ENCODE measurements at regions not wholly inside any gene's neighbourhood (a gene's known extent, or its start where the extent isn't known, plus 50 kb on each side); places are given as distances from the start of the nearest gene placed in this dataset.
A peak's percentile ranks its signal among the peaks of the same experiment; 100 is the strongest.
"Not testable (repeated sequence)": the region's sequence is repeated elsewhere in the genome, so short reads cannot be mapped to it uniquely, and the experiment has no call there.

- DNase-seq = no peak
Observed at GRCh38 chr6:166877906-166878305, 78.4 kb downstream of the RNASET2 start.

DNA sequence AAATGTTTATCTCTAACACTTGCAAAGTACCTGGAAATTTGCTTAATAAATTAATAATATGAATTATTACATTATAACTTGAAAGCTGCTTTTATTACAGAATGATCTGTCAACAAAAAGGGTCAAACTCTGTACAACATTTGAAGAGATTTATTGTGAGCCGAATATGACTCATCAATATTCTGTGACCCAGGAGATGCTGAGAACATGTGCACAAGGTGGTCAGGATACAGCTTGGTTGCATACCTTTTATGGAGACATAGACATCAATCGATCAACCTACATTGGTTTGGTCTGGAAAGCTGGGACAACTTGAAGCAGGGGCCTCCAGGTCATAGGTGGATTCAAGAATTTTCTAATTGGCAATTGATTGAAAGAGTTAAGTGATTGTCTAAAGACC, 79.0 kb downstream of the RNASET2 start:
- no peak for DNase-seq

DNA sequence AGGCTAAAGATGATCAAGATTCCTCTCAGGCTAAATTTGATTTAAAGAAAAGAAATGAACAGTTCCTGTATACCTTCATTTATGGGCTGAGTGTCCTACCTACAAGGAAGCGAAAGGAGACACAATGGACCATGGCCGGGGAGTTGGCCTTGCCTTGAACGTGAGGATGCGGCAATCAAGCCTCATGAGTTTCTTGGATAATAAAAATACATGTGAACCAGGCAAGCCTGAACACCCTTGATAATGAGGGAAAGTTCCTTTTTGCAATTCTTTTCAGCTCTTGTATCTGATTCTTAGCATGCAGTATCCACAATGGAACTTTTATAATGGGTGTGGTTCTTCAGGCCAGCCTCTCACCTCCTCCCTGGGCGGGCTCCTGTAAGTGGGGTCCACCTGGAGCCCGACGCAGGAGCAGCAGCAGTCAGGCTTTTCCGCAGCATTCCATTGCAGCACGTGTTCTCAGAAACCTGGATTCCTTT, 83.8 kb downstream of the RNASET2 start:
- peak; percentile 11 for DNase-seq

GRCh38 chr6:166870602-166871208, 85.6 kb downstream of the RNASET2 start:
- no peak for DNase-seq

DNA sequence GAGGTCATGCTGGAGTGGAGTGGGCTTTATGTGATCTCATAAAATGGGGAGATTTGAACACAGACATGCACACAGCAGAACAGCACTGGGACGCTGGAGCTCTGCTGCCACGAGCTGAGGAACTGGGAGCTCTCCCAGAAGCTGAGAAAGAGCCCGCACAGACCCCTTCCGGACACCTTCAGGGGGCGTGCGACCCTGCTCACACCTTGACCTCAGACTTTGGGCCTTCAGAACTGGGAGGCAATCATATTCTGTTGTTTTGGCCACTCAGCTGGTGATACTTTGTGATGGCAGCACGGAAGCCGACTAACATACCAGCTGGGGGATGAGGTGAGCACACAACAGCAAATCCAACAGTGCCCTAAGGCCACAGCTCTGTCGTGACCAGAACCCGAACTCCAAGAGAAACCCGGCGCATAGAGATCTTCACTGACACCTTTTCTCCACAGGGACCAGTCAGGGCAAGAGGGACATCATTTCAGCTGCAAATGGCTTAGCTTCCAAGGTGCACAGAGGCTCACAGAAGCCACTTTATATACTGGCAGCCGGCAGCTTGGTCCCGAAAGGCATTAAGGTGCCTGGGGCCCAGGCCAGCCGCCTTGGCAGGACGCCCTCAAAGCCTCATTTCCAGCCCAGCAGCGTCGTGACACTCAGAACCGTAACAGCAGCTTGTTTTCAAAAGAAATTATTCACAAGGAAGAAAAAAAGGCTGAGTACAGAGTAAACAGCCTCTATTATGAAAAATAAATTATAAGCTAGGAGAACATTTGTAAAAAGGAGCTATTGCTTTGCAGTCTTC, 89.3 kb downstream of the RNASET2 start:
- peak; percentile 16 for DNase-seq

- DNase-seq = no peak
Observed at GRCh38 chr6:166864333-166864732, 92.0 kb downstream of the RNASET2 start.

GRCh38 chr6:166862978-166863530, 93.3 kb downstream of the RNASET2 start:
- no peak for DNase-seq

DNA sequence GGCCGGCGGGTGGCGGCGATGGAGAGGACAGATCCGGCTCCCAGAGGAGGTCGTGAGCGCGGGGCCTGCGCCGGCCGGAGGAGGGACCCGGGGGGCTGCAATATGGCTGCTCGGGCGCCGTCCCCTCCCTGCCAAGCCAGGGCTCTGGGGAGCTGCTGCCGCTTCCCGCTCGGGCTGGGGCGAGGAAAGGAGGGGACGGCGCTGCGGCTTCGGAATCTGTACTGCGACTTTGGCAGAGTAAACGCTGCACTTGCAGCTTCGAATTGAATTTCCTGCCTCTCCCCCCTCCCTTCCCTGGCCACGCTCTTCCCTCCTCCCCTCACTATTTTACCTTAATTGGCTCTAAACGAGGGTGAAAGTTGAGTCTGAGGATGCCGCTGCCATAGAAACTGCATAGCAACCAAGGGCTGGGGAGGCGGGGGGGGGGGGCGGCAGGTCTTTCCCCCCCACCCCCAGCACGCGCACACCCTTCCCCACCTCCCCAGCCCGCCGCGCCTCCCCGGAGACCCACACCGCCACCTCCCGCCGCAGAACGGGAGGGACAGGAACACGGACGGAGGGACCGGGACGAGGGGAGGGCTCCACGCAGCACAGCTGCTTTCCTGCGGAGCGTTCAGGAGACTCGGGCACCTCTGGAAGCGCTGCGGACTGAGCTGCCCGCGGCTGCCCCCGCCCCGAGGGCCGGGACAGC, 93.9 kb downstream of the RNASET2 start:
- peak; percentile 50 for DNase-seq

DNA sequence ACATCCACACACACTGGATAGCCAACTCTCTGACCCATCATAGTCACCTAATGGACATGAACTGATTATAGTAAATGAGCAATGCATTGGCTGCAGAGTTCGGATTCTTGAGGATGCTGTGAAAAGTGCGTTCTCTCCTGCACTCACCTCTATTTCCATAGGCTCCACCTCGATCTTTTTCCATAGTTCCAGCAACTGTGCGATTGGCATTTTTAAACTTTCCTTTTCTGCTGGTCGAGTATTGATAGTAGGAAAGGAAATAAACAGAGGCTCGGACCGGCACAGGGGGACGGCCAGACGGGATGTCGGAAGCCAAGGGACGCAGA, 94.4 kb downstream of the RNASET2 start:
- DNase-seq = no peak

DNA sequence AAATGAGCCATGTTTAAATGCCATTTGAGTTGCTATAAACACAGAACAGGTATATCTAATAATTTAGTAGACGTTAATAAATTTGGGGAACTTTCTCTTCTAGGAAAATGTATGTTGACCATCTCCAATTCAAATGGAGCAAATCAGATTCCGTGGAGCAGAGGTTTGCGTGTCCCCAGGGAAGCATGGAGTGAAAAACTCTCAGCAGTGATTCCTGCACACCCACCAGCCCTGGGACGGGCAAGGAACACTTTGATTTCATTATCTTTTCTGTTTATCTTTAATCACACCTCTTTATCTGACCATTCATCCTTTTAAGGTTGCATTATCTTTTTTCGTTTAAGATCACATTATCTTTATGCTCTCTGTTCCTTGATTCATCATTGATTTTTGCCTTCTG, 95.0 kb downstream of the RNASET2 start:
- DNase-seq = no peak

DNA sequence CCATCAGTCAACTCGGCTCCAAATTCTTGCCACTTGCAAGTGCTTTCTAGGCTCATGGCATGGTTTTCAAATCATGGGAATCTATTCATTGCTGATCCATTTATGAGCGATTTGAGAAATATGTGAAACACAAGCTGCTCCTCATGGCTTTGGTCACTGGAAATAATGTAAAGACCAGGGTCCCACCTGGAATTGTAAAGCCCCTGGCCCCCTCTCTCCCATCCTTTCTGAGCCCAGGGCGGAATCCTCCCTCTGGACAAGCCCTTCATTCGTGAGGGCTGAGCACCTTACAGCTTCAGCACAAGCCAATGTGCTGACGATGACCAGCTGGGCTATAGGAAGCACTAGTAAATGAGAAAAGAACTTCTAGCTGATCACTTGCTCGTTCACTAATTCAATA, 96.0 kb downstream of the RNASET2 start:
- DNase-seq = no peak

DNA sequence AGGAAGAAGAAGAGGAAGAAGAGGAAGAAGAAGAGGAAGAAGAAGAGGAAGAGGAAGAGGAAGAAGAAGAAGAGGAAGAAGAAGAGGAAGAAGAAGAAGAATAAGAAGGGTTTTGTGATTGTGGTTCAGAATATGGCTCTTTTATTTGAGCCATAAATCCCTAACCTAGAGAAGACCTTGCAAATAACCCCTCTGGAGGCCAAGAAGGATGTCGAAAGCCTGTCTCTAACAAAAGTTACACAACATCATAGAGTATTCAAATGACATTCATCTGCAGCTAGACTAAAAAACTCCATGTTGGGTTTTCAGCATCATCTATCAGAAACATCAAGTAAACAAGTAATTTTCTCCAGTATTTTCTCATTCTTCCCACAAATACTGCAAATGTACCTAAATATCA, 100.9 kb downstream of the RNASET2 start:
- DNase-seq = no peak

DNA sequence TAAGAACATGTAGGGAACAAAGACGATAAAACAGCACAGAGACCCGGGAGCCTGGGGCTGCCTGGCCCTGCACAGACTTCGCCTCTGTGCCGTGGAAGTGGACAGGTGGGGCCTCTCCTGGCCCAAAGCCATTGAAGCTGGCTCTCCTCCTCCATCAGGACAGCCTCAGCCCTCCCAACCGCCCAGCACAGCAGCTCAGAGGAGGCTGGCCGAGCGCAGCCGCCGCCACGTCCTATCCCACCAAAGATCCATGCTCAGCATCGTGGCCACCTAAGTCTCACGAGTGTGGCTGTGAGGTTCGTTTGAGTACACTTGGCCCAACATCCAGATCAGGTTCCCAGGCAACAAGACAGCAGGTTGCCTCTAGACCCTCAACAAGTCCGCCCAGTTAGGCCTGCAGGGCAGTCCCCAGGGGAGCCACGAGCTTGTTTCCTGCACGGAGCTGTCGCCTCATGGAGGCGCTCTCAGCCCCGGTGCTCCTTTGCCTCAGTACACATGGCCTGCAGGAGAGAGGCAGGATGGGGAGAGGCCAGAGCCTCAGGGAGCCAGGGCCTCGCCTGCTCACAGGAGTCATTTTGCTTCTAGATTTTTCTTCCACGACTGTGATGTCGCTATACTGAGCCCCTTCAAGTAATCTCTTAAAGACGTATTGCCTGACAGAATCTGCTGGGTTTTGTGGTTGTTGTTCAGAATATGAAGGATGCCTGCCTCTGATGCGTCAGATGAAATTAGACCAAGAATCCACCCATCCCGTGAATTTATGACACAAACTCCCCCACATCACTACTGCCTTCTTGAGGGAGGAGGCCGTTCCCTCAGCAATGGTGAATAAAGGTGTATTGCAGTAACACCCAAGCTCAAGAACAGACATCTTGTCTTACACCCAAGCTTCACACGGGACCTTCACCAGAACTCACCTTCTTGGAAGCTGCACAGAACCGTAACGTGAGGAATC, 102.7 kb downstream of the RNASET2 start:
- DNase-seq = no peak

GRCh38 chr6:166852451-166852975, 103.8 kb downstream of the RNASET2 start:
- DNase-seq = no peak

- no peak for DNase-seq
Observed at GRCh38 chr6:166851911-166852310, 104.4 kb downstream of the RNASET2 start.

DNA sequence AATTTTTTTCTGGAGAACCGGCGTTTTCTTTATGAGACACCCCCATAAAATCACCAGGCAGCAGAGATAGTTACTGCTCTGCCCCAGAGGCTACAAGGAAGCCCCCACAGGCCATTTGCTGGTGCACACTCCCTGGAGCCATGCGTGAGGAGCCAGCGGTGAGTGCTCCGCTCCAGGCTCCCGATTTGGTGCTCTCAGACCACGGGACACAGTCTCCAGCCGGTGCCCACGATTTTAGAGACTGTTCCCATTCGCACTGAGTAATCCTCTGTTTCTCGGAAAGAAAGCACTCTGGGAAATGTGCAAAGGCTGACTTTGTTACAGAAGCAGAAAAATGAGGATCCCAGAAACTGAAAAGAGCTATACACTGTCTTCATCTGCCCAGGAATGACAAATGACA, 104.9 kb downstream of the RNASET2 start:
- DNase-seq = no peak

GRCh38 chr6:166850677-166851076, 105.7 kb downstream of the RNASET2 start:
- no peak for DNase-seq

DNA sequence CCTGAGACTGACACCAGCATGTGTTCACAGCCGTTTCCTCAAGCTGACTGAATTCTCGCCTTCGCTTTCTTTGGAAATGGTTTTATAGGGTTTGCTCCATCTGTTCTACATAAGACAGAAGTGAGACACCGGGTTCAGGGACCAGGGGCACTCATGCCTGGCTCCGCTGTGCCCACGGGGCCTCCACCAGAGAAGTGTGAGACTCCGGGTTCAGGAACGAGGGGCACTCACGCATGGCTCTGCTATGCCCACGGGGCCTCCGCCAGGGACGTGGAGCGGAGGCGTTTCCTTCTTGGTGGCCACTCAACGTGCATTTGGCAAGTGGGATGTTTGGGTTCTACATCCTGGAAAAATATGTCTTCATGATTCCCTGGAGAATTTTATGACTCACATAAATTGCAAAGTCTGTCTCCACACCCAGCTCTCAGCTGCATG, 106.6 kb downstream of the RNASET2 start:
- no peak for DNase-seq

DNA sequence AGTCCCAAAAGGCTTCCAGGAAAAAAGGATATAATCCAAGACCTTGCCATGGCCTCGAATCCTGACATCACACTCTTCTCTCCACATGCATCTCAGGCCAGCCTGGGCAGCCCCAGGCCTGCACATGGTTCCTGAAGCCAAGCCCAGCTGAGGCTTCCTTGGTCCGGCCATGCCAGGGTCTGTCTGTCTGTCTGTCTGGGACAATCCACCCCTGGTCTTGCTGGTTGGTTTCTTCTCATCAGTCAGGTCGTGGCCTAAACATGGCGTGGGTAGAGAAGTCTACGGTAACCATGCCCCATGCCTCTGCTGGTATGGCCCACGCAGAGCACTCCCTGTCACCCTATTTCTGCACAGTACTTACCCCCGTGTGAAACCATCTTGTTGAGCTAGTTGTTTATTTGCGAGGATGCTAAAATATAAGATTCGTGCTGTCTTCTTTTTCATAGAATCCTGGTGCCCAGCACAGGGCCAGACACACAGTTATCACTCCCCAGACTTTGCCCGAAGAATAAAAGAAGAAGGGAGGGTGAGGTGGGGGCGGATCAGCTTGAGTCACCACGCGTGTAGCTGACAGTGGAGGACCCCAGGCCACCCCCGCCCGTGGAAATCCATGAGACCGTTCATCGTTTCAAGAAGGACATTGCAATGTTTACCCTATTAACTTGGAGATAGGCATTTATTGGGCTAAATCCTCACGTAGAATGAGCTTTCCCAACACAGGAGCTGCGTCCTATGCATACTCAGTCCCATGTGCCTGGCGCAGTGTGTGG, 107.2 kb downstream of the RNASET2 start:
- no peak for DNase-seq

GRCh38 chr6:166846446-166847142, 109.8 kb downstream of the RNASET2 start:
- not testable (repeated sequence) for DNase-seq
